Thyroid gland (tissue), 4 donors: ENCODE measurements at regions not wholly inside any gene's neighbourhood (a gene's known extent, or its start where the extent isn't known, plus 50 kb on each side); places are given as distances from the start of the nearest gene placed in this dataset.

Experiments used
- CTCF ChIP-seq, 6 experiments: fragments of 200-600 bp in 3 of 6; fragments of 450-650 bp in 3 of 6; sonication (generic) in 3 of 6; IDR thresholded peaks; one replicate each; pipeline ENCODE4 v1.5.1; 2016 to 2019; ENCODE audit warnings: antibody characterized with exemption in 6 of 6, mild to moderate bottlenecking in 2 of 6, inconsistent platforms in 1 of 6, moderate library complexity in 1 of 6
- POLR2A ChIP-seq, 2 donors: fragments of 450-650 bp; IDR thresholded peaks; one replicate each; pipeline ENCODE4 v1.6.1; 2017; ENCODE audit warnings: antibody characterized with exemption in 2 of 2, mild to moderate bottlenecking in 2 of 2, moderate library complexity in 1 of 2

- no peak for TF ChIP-seq CTCF (IDR thresholded peaks at IDR 0.05)
- no peak for TF ChIP-seq POLR2A (IDR thresholded peaks at IDR 0.05)
These were observed 555.3 kb upstream of the PTGER4 start for GRCh38 chr5:40124367-40124766.
